NCI-H748 treated with DMSO at 0.1 percent for 48 hours (cell line): ENCODE measurements at regions not wholly inside any gene's neighbourhood (a gene's known extent, or its start where the extent isn't known, plus 50 kb on each side); places are given as distances from the start of the nearest gene placed in this dataset.
"Not testable (repeated sequence)": the region's sequence is repeated elsewhere in the genome, so short reads cannot be mapped to it uniquely, and the experiment has no call there.

ENCODE experiments used
- DNase-seq: peaks from one replicate; lab custom pipeline; 2025; lab: John Stamatoyannopoulos, UW

GRCh38 chr1:112099979-112100378 lies 110.5 kb upstream of the KCND3 start:
- no peak for DNase-seq

- no peak for DNase-seq
Measured at GRCh38 chr1:112105557-112105956, 116.1 kb upstream of the KCND3 start.

- DNase-seq, result no peak
Measured at GRCh38 chr1:112110031-112110430, 120.6 kb upstream of the KCND3 start.

DNA sequence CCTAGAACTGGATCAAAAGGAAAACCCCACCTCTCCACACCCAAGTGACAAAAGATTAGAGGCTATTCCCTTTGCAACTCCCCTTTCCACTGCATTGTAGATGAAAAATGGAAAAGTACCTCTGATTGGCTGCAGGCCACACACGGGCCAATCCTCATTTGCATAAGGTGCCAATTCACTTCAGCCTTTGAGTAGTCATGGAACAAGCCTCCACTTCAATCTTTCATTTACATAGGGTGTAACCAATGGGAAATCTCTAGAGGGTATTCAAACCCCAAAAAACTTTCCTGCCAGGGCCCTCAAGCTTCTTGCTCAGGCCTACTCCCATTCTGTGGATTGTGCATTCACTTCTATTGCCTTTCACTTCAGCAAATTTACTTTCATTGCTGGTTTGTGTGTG lies 122.3 kb upstream of the KCND3 start:
- DNase-seq, result no peak

GRCh38 chr1:112114540-112114939 lies 125.1 kb upstream of the KCND3 start:
- DNase-seq, result no peak

GRCh38 chr1:112126598-112126997 lies 137.1 kb upstream of the KCND3 start:
- no peak for DNase-seq

GRCh38 chr1:112127606-112128005 lies 138.1 kb upstream of the KCND3 start:
- DNase-seq, result not testable (repeated sequence)

GRCh38 chr1:112133487-112133886 lies 144.0 kb upstream of the KCND3 start:
- DNase-seq, result no peak

DNA sequence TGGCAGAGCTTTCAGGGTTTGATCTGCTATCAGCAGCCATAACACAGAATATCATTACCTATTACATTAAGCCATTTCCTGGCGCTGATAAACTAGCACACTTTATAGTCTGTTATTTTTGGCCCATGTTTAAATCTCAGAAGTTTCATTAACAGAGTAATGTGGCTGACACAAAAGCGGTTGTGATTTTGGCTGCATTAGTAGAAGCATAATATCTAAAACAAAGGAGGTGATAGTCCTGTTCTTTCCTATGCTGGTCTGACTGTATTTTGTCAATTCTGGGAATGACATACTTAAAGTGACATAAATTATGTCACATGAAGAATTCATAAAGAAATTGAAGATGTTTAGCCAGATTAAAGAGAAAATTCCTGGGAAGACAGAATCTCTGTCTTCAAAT lies 151.3 kb upstream of the KCND3 start:
- DNase-seq, result no peak

DNA sequence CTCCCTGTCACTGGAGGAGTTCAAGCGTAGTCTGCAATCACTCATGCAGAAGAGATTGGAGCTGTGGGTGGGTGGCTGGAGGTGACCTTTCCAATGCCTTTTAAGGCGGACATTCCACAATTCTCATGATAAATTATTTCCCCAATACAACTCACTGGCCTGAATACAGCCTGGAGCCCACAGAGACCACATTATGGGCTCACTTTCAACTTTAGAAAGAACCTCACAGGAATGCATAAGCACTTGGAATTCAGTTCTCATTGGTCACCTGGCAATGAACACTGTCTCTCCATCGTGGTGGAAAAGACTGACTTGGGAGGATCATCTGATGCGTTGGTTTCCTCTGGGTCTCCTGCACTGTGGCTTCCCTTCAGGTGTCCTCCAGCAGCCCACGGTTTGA lies 151.8 kb upstream of the KCND3 start:
- no peak for DNase-seq

DNA sequence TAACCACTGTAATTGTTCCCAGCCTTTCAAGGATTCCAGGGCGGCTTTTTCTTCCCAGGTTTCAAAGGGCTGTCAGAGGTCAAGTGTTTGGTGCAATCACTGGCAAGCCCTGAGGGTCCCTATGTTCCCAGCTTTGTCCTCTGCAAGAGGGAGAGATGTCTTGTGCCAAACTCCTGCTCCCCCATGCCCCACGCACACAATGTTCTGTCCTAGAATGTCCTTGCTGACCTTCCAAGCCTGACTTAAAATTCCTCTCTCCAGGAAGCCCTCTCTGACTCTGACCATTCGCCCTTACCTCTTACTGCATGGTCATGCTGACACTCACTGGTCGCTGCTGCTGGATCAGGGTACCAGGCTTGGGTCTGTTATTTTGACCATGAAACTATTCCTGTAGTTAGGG lies 152.5 kb upstream of the KCND3 start:
- DNase-seq, result no peak

DNA sequence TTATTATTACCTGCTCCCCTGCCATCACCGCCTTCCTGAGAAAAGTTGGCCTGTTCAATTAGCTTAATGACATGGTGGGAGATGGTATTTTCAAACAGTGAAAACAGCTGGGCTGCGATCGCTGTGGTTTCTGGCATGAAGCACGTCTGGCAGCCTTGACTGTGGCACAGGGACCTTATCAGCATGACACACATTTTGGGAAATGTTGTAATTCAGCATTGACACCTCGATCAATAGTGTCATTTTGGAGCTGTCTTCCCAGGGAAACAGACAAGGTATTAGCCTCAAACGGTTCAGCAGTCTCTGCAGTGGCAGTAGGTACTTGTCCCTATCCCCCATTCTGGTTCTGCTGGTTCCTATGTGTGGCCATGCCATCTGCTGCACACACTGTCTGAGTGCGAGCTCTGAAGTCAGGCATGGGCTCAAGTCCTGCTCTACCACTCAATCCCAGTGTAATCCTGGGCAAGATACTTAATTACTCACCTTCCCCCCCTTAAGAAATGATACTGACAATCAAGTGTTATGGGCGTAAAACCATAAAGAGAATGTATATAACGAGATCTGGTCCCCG lies 154.5 kb upstream of the KCND3 start:
- no peak for DNase-seq

GRCh38 chr1:112144733-112145426 lies 155.4 kb upstream of the KCND3 start:
- DNase-seq, result no peak

- no peak for DNase-seq
Measured at GRCh38 chr1:112146201-112146715, 156.8 kb upstream of the KCND3 start.

DNA sequence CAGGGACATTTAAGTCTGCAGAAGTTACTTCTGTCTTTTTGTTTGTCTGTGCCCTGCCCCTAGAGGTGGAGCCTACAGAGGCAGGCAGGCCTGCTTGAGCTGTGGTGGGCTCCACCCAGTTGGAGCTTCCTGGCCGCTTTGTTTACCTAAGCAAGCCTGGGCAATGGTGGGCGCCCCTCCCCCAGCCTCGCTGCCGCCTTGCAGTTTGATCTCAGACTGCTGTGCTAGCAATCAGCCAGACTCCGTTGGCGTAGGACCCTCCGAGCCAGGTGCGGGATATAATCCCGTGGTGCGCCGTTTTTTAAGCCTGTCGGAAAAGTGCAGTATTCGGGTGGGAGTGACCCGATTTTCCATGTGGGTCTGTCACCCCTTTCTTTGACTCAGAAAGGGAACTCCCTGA lies 170.7 kb upstream of the KCND3 start:
- not testable (repeated sequence) for DNase-seq

DNA sequence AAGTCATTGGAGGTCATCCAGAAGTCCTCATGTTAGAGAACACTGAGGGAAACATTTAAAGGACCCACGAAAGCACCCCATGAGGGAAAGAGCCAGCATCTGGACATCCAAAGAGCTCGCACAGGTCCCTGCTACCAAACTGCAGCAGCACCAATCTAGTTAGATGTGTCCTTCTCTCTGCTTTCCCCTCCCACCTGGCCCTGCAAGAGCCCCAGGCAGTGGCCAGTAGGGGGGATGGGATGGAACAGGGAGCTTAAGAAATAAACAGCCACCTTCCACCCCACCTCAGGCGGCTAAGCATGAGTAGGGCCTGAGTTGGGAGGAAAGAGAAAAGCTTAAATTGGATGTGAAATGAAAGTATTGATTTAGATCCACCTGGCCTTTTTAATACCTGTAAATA lies 175.9 kb upstream of the KCND3 start:
- no peak for DNase-seq

DNA sequence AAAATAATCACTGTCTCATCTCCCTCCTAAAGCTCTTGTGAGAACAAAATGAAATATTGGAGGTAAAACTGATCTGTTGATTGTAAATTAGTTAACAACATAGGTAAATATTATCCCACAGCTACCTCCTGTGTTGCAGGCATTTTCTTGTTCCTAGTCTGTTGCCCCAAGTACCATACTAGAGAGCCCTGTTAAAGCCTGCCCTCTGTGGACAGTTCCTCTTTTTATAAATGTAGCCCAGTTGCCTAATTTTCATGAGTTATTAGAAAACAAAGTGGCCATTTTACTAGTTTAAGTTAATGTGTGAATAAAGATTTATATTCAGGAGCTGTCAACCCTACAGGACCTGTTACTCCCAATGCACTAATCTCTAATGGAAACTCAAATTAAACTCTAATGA lies 180.0 kb upstream of the KCND3 start:
- DNase-seq, result no peak

GRCh38 chr1:112172294-112172882 lies 182.9 kb upstream of the KCND3 start:
- DNase-seq, result no peak

DNA sequence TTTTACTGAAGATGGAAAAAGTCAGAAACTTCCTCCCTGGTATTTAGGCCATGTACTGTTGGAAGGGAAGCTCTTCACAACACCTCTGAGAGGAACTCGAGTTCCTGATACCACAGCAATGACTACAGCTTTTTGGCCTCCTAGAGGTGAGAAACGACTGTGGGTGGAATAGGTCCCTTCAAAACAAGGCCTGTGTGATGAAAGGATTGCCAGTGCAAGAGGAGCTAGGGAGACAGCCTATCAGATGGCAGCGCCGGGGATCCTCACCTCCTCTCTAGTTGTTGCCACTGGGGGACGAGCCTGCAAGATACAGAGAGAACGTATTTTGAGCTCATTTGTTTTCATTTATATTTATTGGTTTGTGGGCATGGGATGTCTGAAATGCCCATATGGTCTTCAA lies 187.8 kb upstream of the KCND3 start:
- DNase-seq, result no peak

DNA sequence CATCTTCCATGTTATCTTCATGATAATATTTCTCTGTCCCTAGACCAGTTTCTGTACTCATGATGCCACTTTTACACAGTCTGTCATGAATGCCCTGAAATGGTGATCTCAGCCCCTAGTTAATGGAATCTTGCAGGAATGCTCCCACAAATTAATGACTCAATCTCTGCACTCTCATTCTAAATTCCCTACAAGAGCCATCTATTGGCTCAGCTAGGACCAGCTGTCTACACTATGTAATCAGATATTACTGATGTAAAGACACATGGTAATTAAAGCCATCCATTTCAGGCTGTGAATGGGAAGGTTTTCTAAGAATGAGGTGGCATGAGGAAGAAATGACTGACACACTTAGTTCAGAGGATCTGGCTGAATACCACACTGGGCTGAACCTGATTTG lies 199.1 kb upstream of the KCND3 start:
- DNase-seq, result no peak

GRCh38 chr1:112196008-112196588 lies 199.9 kb upstream of the CTTNBP2NL start:
- DNase-seq, result no peak

GRCh38 chr1:112196731-112197130 lies 199.3 kb upstream of the CTTNBP2NL start:
- DNase-seq, result no peak

DNA sequence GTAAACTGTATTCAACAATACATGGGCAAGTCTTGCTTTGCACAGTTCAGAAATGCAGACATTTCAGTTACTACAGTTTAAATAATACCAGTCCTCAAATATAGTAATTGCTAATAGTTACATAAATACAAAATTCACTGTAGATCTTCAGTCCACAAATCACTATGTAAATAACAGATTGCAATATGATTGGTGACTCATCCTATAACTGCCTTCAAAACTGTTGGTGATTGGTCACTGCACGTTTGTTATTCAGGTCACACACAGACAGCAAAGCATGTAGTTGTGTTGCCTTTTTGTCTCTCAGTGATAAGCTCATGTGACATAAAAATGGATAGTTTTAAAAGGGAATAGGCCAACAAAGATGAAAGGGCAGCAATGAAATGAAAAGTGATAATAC lies 186.5 kb upstream of the CTTNBP2NL start:
- no peak for DNase-seq
